ENCODE measurements at regions not wholly inside any gene's neighbourhood (a gene's known extent, or its start where the extent isn't known, plus 50 kb on each side); places are given as distances from the start of the nearest gene placed in this dataset.

- POLR2A ChIA-PET (ENCODE audit: low non-redundant PET), result no interaction called here
- no peak overlapping the region for H3K27ac ChIP-seq
- CTCF ChIA-PET, result no interaction called here
- no peak for TF ChIP-seq CTCF (conservative IDR thresholded peaks at IDR 0.05; ENCODE audit: low read depth)
- DNase-seq (ENCODE audit: low spot score), result peak; percentile 66
Observed at GRCh38 chr2:146837857-146838256, 1007.0 kb upstream of the ACVR2A start.

GRCh38 chr2:146826388-146826787, 1018.4 kb upstream of the ACVR2A start:
- TF ChIP-seq CTCF (conservative IDR thresholded peaks at IDR 0.05; ENCODE audit: low read depth), result no peak
- no peak overlapping the region for H3K27ac ChIP-seq
- ChIA-PET CTCF (interaction anchor here (0.8 kb wide), 1 partner anchor 55 kb away, joined by 3 read pairs; no protein-coding TSS in a partner anchor), POLR2A (ENCODE audit: low non-redundant PET) (no interaction called here)
- DNase-seq (ENCODE audit: low spot score), result no peak

- DNase-seq (ENCODE audit: low spot score), result peak; percentile 46
- CTCF ChIA-PET, result interaction anchor here (0.6 to 0.7 kb wide), 2 partner anchors 78 to 437 kb away, joined by 6 to 7 read pairs; no protein-coding TSS in a partner anchor
- H3K27ac ChIP-seq, result no peak overlapping the region
- POLR2A ChIA-PET (ENCODE audit: low non-redundant PET), result no interaction called here
- TF ChIP-seq CTCF (conservative IDR thresholded peaks at IDR 0.05; ENCODE audit: low read depth), result no peak
Observed at GRCh38 chr2:146821836-146822316, 1023.0 kb upstream of the ACVR2A start.

GRCh38 chr2:146820672-146821071, 1024.2 kb upstream of the ACVR2A start:
- CTCF ChIA-PET, result interaction anchor here (0.7 kb wide), 1 partner anchor 791 kb away, joined by 3 read pairs; no protein-coding TSS in a partner anchor
- H3K27ac ChIP-seq, result 0 out of 2 replicates have a peak overlapping the region, but pooled peaks have one; percentile 28
- POLR2A ChIA-PET (ENCODE audit: low non-redundant PET), result no interaction called here

GRCh38 chr2:146818122-146818521, 1026.7 kb upstream of the ACVR2A start:
- H3K27ac ChIP-seq, result no peak overlapping the region
- TF ChIP-seq CTCF (conservative IDR thresholded peaks at IDR 0.05; ENCODE audit: low read depth), result no peak
- ChIA-PET POLR2A (ENCODE audit: low non-redundant PET) (no interaction called here), CTCF (interaction anchor here (0.6 kb wide), 1 partner anchor 1746 kb away, joined by 3 read pairs; no protein-coding TSS in a partner anchor)
- DNase-seq (ENCODE audit: low spot score), result peak; percentile 28

More at GRCh38 chr2:146820672-146821071, 1024.2 kb upstream of the ACVR2A start:
- no peak for TF ChIP-seq CTCF (conservative IDR thresholded peaks at IDR 0.05; ENCODE audit: low read depth)
- DNase-seq (ENCODE audit: low spot score), result peak; percentile 55

GRCh38 chr2:146817613-146818012, 1027.2 kb upstream of the ACVR2A start:
- POLR2A ChIA-PET (ENCODE audit: low non-redundant PET), result no interaction called here
- CTCF ChIA-PET, result interaction anchor here (0.6 kb wide), 1 partner anchor 1745 kb away, joined by 3 read pairs; no protein-coding TSS in a partner anchor
- peak; percentile 51 for DNase-seq (ENCODE audit: low spot score)
- no peak for TF ChIP-seq CTCF (conservative IDR thresholded peaks at IDR 0.05; ENCODE audit: low read depth)
- H3K27ac ChIP-seq, result no peak overlapping the region
